Lung microvascular endothelial cell (primary cell): ENCODE measurements at regions not wholly inside any gene's neighbourhood (a gene's known extent, or its start where the extent isn't known, plus 50 kb on each side); places are given as distances from the start of the nearest gene placed in this dataset.
"Not testable (repeated sequence)": the region's sequence is repeated elsewhere in the genome, so short reads cannot be mapped to it uniquely, and the experiment has no call there.

Experiments used
- DNase-seq, 2 donors: peaks; one replicate each; pipeline versions ENCODE4 v3.0.0 to v3.0.0-alpha.2; 2010; ENCODE audit warnings: low read depth in 2 of 2

DNA sequence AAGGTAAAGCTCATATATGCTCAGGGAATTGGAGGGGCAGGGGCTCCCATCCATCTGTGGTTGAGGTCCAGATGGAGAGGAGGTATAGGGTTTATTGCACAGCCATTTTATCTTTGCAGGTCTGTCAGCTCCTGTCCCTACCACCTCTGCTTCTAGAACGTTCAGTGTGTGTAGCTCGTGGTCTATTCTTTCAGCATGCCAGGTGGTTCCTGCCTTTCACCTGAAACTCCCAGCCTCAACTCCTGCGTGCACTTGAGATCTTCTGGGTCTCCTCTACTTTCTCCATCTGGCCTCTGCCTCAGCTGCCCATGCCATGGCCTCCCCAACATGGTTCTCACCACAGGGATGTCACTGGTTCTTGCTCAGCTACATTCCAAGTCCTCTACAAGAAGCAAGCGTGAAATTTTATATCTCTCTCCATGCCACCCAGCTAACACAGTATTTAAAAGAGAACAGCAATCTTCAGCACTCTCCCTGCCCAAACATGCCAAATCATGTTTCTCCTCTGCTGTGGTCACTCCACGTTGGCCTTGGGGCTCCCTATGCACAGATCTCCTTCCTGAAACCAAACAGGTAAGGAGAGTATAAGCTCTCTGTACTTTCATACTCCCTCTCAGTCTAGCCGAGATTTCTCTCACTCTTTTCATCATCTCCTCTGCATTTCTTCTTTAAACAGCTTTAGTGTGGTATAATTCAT is 157.8 kb upstream of the TRPC6 start:
- DNase-seq = no peak

DNA sequence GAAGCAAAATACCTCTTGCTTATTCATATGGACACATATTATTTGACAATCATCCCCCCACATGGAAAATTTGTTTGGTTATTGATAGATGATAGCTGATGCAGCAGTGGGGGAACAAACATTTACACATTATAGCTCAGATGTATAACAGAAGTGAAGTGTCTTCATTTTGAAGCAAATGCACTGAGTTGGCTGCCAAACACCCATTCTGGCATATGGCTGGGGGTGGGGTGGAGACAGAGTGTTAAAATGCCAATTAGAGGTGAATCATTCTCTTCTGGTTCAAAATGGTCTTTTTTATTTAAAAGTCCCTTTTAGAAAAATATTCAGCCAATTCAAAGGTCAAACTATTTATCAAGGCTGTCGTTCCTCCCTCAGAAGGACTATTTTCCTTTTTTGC is 157.3 kb upstream of the TRPC6 start:
- DNase-seq = no peak

DNA sequence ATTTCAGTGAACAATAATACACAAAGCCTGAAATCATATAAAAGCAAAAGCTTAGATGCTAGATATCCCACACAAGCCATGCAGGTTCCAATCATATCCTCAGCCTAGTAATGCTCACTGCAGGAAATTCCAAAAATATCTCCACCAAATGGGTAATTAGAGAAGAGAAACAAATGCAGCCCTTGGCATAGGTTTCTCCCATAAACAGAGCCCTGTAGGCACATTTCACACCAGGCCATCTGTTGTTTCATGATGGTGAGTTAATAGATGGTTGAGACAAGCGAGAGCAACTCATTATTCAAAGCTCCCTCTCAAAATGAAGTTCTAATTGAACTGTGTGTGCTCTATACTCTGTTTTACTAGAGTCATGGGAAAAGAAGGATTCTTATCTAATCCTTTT is 154.6 kb upstream of the TRPC6 start:
- DNase-seq = no peak

DNA sequence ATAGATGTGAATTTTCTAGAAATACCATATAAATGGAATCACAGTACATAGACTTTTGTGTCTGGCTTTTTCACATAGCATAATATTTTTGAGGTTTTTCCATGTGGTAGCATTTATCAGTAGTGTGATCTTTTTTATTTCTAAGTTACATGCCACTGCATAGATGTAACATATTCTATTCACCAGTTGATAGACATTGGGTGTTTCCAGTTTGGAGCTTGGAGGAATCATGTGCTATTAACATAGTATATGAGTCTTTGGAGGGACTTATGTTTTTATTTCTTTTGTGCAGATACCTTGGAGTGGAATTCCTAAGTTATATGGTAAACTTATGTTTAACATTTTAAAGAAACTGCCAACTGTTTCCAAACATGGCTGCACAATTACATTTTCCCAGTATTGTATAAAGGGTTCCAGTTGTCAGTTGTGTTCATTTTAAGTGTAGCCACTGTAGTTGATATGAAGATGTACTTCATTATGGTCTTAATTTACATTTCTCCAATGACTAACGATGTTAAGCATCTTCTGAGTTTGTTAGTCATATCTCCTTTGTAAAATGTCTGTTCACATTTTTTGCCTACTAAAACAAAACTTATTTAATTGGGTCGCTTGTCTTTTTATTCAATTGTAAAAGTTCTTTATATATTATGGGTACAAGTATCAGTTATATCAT is 145.7 kb upstream of the TRPC6 start:
- no peak for DNase-seq

DNA sequence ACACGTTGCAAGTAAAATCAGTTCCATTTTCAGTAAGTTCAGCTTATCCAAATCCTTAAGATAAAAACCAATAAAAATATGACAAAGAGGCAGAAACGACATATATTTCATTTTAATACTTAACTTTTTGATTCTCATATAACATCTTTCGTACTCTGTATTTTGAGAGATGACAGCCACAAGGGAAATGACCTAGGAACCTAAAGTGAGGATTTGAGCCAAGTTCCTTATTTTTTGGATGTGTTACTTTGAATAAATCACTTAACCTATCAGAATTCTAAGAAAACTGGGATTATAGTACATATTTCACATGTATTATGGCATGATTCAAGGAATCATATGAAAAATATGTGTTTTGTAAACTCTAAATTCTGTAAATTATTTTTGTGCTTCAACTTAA is 143.6 kb upstream of the TRPC6 start:
- DNase-seq = no peak

DNA sequence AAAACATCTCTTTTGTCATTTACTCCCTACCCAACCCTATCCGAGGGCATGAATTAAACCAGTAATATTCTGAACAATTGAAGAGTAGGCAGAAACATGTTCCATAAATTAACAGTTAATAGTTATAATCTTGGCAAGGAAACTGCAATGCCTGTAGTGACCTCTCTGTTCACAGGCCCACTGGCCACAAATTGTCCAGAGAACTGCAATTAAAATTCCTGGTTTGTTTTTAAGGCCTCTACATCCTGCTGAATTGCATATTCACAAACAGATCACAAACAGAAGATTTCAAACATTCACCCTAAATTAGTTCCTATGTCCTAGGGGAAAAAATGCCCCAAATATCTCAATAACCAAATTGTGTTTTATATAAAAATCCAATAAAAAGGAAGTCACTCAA is 143.2 kb upstream of the TRPC6 start:
- peak in 1 of 2 donors; percentile 1 for DNase-seq

DNA sequence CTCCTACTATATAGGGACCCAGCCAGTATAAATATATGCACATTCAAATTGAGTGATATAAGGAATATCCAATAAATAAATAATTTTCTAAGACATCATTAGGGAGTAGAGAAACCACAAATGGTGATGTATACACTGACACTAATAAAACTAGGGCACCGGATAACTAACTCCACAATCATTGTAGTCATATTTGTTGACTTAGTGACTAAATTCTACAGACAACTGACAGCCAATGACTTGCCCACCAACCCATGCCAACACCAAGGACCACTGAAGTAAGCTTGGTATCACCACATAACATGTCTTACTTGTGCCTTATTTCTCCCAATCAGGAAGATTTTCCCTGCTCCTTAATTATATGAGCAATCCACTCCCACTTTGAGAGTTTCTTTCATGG is 139.6 kb upstream of the TRPC6 start:
- DNase-seq = no peak

DNA sequence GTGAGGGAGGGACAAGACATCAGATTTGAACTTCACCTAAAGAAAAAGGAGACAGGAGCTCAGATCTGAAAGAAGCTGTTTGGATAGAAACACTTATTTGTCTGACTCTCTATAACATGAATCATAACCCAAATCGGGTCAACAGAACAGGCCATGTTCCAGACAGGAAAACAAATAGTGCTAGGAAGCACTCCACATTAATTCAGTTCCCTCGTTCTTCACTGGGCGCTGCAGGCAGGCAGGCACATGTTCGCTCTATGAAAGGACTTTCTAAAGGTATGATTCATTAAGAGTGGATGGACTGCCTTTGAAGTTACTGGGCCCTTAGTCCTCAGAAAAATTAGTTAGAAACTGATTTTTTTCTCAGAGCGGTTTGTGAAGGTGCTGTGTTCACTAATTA is 137.5 kb upstream of the TRPC6 start:
- peak in 1 of 2 donors; percentile 0 for DNase-seq

DNA sequence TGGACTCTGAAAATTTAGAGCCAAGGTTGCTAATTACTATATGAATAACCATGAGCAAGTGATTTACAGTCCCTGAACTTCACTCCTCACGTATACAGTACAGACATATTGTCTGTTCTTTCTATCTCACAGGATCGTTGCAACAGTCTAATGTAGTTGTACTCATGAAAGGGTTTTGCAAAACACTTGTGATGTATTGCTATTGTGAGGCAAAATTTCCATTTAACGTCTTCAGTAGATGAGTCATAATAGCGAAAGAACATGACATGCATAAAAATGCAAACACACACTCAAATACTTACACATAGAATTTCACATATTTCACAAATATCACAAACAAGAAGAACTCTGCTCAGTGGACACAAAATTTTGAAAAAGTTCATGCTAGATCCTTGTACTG is 134.6 kb upstream of the TRPC6 start:
- DNase-seq = no peak

DNA sequence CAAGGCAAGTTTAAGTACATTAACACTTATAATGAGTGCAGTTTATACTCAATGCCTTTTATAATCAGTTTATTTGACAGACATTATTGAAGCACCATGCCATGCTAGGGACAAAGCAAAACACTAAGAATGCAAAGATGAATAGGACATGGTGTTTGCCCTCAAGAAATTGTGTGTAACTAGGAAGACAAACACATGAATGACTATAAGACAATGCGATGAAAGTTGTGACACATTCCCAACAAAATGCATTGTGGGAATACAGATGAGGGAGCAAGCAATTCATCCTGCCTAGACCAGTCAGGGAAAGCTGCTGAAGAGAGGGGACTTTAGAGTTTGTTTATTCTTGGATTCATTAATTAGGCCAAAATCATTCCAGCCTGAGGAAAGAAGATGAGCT is 133.8 kb upstream of the TRPC6 start:
- no peak for DNase-seq

DNA sequence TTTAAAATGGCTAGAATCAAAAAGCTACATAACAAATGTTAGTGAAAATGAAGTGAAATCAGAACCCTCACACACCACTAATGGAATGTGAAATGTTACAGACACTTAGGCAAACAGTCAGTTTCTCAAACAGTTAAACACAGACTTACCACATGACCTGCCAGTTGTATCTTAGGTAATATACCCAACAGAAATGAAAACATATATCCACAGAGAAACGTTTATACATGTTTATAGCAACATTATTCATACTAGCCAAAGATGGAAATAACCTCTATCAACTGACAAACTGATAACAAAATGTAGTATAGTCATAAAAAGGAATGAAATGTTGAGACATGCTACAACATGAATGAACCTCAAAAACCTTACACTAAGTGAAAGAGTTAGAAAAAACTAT is 131.5 kb upstream of the TRPC6 start:
- no peak for DNase-seq

DNA sequence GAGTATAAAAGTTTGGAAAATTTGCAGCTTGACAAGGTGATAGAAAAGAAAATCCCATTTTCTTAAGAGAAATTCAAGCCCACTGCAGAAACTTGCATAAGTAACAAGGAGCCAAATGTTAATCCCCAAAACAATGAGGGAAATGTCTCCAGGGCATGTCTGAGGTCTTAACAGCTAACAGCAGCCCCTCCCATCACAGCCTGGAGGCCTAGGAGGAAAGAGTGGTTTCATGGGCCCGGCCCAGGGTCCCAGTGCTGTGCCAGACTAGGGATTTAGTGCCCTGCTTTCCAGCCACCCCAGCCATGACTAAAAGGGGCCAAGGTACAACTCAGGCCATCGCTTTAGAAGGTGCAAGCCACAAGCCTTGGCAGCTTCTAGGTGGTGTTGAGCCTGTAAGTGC is 123.7 kb upstream of the TRPC6 start:
- no peak for DNase-seq

DNA sequence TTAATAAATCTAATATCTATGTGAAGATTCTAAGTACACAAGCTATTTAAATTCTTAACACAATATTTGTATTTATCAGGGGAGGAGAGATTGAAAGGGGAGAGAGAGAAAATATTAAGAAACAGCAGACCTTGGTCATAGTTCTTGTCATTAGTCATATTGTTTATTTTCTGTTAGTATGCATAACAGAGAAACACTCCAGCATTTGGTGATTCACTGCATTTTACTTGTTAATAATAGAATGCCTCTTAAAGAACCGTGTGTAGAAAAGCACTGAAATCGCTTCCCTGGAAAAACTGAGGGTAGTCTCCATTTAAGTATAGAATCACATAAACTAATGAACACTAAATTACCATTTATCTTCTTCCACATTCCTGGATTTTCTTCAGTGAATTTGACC is 122.7 kb upstream of the TRPC6 start:
- no peak for DNase-seq

DNA sequence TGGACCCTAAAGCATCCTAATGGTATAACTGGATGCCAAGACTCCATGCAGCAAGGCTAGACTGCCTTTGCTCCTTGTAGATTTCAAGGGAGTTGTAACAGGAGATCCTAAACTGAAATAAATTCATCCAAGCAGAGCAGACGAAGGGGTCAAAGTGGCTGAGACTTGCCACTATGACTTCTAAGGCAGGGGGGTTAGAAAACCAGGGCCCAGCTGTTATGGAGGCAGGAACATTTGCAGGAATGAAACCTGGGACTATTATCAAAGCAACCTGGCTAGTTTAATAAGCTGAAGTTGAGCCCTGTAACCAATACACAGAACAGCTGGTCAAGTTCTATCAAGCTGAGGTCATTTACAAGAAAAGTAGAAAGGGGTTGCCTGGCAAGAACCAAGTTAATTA is 122.2 kb upstream of the TRPC6 start:
- DNase-seq = no peak

DNA sequence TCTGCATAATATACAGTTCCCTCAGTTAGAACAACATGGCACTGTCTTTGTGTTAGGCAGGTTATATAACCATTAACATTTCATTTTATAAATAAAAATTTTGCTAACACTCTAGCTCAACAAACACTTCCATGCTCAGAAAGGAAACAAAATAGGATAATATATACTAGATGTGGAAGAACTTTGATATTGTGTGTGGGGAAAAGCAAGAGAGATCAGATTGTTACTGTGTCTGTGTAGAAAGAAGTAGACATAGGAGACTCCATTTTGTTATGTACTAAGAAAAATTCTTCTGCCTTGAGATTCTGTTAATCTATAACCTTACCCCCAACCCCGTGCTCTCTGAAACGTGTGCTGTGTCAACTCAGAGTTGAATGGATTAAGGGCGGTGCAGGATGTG is 111.1 kb upstream of the TRPC6 start:
- DNase-seq = not testable (repeated sequence)

DNA sequence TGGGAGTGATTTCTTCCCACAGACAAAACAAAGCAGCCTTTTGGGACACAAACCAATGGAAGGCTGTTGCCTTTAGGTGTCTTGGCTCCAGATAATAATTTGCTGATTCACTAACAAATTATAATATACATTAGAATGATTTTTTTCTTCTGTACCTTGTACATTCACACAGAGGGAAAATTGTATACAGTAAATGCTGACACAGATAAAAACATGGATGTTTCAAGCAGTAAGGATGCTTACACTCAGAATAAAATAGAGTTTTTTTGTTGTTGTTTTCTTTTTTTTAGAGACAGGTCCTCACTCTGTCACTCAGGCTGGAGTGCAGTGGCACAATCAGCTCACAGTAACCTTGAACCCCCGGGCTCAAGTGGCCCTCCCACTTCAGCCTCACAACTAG is 109.2 kb upstream of the TRPC6 start:
- no peak for DNase-seq

DNA sequence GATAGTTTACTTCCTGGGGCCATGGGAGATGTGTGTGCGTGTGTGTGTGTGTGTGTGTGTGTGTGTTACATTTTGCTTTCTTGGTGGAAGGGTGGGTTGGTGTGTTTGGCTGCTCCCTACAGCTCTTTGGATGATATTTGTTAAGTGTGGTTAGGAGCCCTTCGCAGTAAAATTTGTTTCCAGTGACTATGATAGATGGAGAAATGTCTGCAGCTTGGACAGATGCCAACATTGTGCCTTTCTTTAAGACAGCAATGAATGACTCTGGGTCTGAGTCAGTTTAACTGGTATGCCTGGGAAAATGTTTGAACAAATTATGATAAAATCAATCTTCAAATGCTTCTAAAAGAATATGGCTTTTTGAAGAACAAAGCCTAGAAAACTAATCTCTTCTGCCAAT is 102.7 kb upstream of the TRPC6 start:
- peak in 1 of 2 donors; percentile 50 for DNase-seq

DNA sequence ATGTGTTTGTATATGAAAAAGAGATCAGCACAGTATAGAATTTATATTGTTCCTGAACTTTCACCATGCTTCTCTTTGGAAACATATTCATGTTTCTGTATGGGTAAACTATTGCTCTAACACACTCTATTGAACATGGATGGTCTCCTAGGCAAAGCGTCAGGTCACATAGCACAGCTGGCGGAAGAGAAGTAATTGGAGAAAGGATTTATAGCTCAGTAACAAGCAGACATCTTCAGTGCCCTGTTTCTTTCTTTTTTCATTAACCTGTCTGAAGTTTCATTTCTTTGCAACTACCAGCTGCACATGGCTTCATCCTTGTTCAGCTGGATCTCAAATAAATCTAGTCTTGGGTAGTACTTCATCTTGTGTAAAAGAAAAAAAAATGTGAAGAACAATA is 84.4 kb upstream of the TRPC6 start:
- DNase-seq = no peak

DNA sequence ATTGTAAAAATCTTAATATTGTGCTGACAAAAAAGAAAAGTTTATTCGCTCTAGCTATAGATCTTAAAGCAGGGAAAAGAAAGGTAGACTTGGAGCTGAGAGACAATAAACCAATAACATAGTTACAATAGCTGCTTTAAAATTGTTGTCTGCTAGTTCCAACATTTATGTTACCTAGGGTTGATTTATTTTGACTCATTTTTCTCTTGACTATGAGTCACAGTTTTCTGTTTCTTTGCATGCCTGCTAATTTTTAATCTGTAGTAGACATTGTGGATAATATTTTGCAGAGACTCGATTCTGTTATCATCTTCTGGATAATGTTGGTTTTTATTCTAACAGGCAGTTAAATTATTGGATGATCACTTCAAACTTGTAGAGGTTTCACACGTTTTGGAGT is 83.1 kb upstream of the TRPC6 start:
- DNase-seq = no peak

DNA sequence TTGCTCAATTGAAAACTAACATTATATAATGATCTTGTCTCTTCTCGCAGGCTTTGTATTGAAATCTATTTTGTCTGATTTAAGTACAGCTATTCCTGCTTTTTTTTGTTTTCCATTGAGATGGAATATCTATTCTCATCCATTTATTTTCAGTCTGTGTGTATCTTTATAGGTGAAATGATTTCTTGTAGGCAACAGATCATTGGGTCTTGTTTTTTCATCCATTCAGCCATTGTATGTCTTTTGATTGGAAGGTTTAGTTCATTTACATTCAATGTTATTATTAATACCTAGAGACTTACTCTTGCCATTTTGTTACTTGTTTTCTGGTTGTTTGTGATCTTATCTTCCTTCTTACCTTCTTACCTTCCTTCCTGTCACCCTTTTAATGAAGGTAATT is 77.8 kb upstream of the TRPC6 start:
- no peak for DNase-seq
